RWPE1 (cell line): ENCODE measurements at regions not wholly inside any gene's neighbourhood (a gene's known extent, or its start where the extent isn't known, plus 50 kb on each side); places are given as distances from the start of the nearest gene placed in this dataset.

Experiments
- CTCF ChIA-PET: fragments of 350-600 bp; sonication (Branson Sonifier 250); formaldehyde crosslinking; extraction: SDS; loops from one replicate; lab custom pipeline; 2021; lab: Yijun Ruan, JAX
- POLR2A ChIA-PET: fragments of 400-600 bp; formaldehyde crosslinking; extraction: SDS; loops from one replicate; lab custom pipeline; 2020; ENCODE audit warnings: antibody characterized with exemption; ENCODE audit not compliant: low non-redundant PET; lab: Yijun Ruan, JAX
- DNase-seq: peaks from one replicate; pipeline ENCODE4 v3.0.0; 2012; ENCODE audit warnings: low spot score
- H3K27ac ChIP-seq: fragments of 450-650 bp; 2 replicates; pipeline ENCODE4 v1.5.1; 2017
- CTCF ChIP-seq: fragments of 450-650 bp; conservative IDR thresholded peaks from 2 replicates; pipeline ENCODE4 v1.5.1; 2017; ENCODE audit warnings: low read depth, mild to moderate bottlenecking

GRCh38 chr20:4375881-4376280 lies 126.8 kb upstream of the ADRA1D start:
- ChIA-PET POLR2A (no interaction called here), CTCF (interaction anchor here (1.4 kb wide), 1 partner anchor 31 kb away, joined by 4 read pairs; no protein-coding TSS in a partner anchor)
- TF ChIP-seq CTCF: no peak
- peak; percentile 71 for DNase-seq
- peak overlapping the region; percentile 56; the same call in 1 of the 2 replicates for H3K27ac ChIP-seq

- TF ChIP-seq CTCF: no peak
- no peak for DNase-seq
- ChIA-PET POLR2A (no interaction called here), CTCF (interaction anchor here (0.6 kb wide), 1 partner anchor 455 kb away, joined by 4 read pairs; no protein-coding TSS in a partner anchor)
- no peak overlapping the region for H3K27ac ChIP-seq
Measured at GRCh38 chr20:4373454-4373853, 124.4 kb upstream of the ADRA1D start.

- no peak for TF ChIP-seq CTCF
- ChIA-PET POLR2A (no interaction called here), CTCF (interaction anchor here (0.6 kb wide), 1 partner anchor 1121 kb away, joined by 3 read pairs; no protein-coding TSS in a partner anchor)
- no peak for DNase-seq
- H3K27ac ChIP-seq: no peak overlapping the region
Measured at GRCh38 chr20:4371623-4372251, 122.7 kb upstream of the ADRA1D start.

- TF ChIP-seq CTCF: no peak
- no peak for DNase-seq
- CTCF ChIA-PET: no interaction called here
- no peak overlapping the region for H3K27ac ChIP-seq
- POLR2A ChIA-PET: no interaction called here
Measured at GRCh38 chr20:4370851-4371250, 121.8 kb upstream of the ADRA1D start.

- DNase-seq: no peak
- H3K27ac ChIP-seq: no peak overlapping the region
- TF ChIP-seq CTCF: no peak
- CTCF ChIA-PET: no interaction called here
- POLR2A ChIA-PET: no interaction called here
Measured at GRCh38 chr20:4369798-4370124, 120.7 kb upstream of the ADRA1D start.

GRCh38 chr20:4369119-4369797 lies 120.2 kb upstream of the ADRA1D start:
- POLR2A ChIA-PET: no interaction called here
- CTCF ChIA-PET: no interaction called here
- H3K27ac ChIP-seq: no peak overlapping the region
- TF ChIP-seq CTCF: no peak
- no peak for DNase-seq
